ENCODE measurements at regions not wholly inside any gene's neighbourhood (a gene's known extent, or its start where the extent isn't known, plus 50 kb on each side); places are given as distances from the start of the nearest gene placed in this dataset.
A peak's percentile ranks its signal among the peaks of the same experiment; 100 is the strongest.

GRCh38 chr13:44887515-44887914, 101.8 kb downstream of the NUFIP1 start:
- no peaks in the 10 kb centered on the region for H3K9me3 Mint-ChIP-seq
- peaks cover 0 to 4% (median 0%) of the 10 kb centered on the region in 3 donors for H3K27me3 Mint-ChIP-seq (ENCODE audit: low read depth in 3 of 3)
- no peaks in the 10 kb centered on the region for H3K4me1 Mint-ChIP-seq
- DNase-seq, result no peak
- no peak overlapping the region for H3K27ac Mint-ChIP-seq
- H3K36me3 Mint-ChIP-seq, result no peaks in the 10 kb centered on the region
- H3K4me3 Mint-ChIP-seq, result no peak overlapping the region

GRCh38 chr13:44884076-44884729, 105.1 kb downstream of the NUFIP1 start:
- no peaks in the 10 kb centered on the region for H3K4me1 Mint-ChIP-seq
- DNase-seq, result no peak
- no peaks in the 10 kb centered on the region for H3K9me3 Mint-ChIP-seq
- no peaks in the 10 kb centered on the region for H3K36me3 Mint-ChIP-seq
- no peak overlapping the region for H3K4me3 Mint-ChIP-seq
- no peak overlapping the region for H3K27ac Mint-ChIP-seq
- peaks cover 0 to 4% (median 2%) of the 10 kb centered on the region in 3 donors for H3K27me3 Mint-ChIP-seq (ENCODE audit: low read depth in 3 of 3)

DNA sequence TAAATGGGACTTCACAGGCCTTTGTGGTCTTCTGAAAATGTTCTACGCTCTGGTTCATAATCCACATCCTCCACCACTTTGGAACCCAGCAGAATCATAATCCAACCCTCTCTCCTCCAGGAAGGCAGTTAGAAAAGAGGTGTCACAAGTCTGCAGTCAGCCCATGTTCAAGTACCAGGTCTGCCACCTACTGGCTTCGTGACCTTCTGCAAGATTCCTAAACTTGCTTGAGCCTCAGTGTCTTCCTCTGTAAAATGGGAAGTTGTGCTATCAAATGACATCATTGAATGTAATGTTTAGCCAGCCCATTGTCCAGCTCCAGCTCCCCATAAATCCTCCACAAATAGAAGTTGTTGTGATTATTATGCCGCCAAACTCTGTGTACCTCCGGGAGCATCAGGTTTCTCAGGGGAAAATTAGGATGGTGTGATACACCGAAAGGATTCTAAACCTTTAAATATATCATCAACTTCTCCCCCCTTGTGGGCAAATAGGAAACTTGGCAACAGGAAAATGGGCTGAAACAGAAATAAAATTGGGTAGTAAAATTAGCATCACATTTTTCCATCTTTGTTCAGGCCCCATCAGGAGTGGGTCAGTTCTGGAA, 109.7 kb downstream of the NUFIP1 start:
- Mint-ChIP-seq H3K27ac (no peak overlapping the region), H3K27me3 (ENCODE audit: low read depth in 3 of 3) (peaks cover 1 to 8% (median 5%) of the 10 kb centered on the region in 3 donors), H3K4me1 (no peaks in the 10 kb centered on the region), H3K36me3 (no peaks in the 10 kb centered on the region), H3K4me3 (no peak overlapping the region), H3K9me3 (peaks cover 0 to 5% (median 0%) of the 10 kb centered on the region in 6 donors)
- DNase-seq, result no peak

GRCh38 chr13:44876782-44877324, 112.4 kb downstream of the NUFIP1 start:
- H3K36me3 Mint-ChIP-seq, result no peaks in the 10 kb centered on the region
- H3K27me3 Mint-ChIP-seq (ENCODE audit: low read depth in 3 of 3), result peaks cover 1 to 9% (median 7%) of the 10 kb centered on the region in 3 donors
- no peaks in the 10 kb centered on the region for H3K4me1 Mint-ChIP-seq
- H3K4me3 Mint-ChIP-seq, result no peak overlapping the region
- DNase-seq, result no peak
- peaks cover 0 to 5% (median 0%) of the 10 kb centered on the region in 6 donors for H3K9me3 Mint-ChIP-seq
- no peak overlapping the region for H3K27ac Mint-ChIP-seq

GRCh38 chr13:44874886-44875630, 114.2 kb downstream of the NUFIP1 start:
- Mint-ChIP-seq H3K9me3 (peaks cover 0 to 5% (median 0%) of the 10 kb centered on the region in 6 donors), H3K27ac (no peak overlapping the region), H3K36me3 (no peaks in the 10 kb centered on the region), H3K4me1 (no peaks in the 10 kb centered on the region), H3K4me3 (no peak overlapping the region), H3K27me3 (ENCODE audit: low read depth in 3 of 3) (peaks cover 1 to 13% (median 8%) of the 10 kb centered on the region in 3 donors)
- DNase-seq, result no peak

DNA sequence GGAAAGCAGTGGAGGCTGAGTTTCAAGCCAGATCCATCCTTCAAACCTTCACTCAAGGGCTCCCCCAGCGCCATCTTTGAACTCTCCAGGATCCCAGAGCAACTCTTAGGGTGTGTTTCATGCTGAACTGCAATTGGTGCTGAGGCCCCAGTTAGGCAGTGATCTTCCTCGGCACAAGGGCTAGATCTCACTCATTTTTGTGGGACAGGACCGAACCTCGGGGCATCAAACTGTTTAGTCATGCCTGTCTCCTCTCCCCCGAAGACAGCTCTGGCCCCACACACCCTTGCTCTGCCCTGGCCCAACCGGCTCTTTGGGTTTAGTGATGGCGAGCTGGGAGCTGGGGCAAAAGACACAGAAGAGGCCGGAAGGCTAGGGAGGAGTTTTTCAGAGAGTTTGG, 115.1 kb downstream of the NUFIP1 start:
- no peaks in the 10 kb centered on the region for H3K4me1 Mint-ChIP-seq
- DNase-seq, result no peak
- no peak overlapping the region for H3K4me3 Mint-ChIP-seq
- no peak overlapping the region for H3K27ac Mint-ChIP-seq
- H3K9me3 Mint-ChIP-seq, result peaks cover 0 to 5% (median 0%) of the 10 kb centered on the region in 6 donors
- peaks cover 1 to 13% (median 5%) of the 10 kb centered on the region in 3 donors for H3K27me3 Mint-ChIP-seq (ENCODE audit: low read depth in 3 of 3)
- no peaks in the 10 kb centered on the region for H3K36me3 Mint-ChIP-seq

GRCh38 chr13:44873461-44873860, 115.8 kb downstream of the NUFIP1 start:
- H3K4me1 Mint-ChIP-seq, result peaks cover 0 to 5% of the 10 kb centered on the region in 2 donors
- H3K36me3 Mint-ChIP-seq, result no peaks in the 10 kb centered on the region
- H3K4me3 Mint-ChIP-seq, result no peak overlapping the region

DNA sequence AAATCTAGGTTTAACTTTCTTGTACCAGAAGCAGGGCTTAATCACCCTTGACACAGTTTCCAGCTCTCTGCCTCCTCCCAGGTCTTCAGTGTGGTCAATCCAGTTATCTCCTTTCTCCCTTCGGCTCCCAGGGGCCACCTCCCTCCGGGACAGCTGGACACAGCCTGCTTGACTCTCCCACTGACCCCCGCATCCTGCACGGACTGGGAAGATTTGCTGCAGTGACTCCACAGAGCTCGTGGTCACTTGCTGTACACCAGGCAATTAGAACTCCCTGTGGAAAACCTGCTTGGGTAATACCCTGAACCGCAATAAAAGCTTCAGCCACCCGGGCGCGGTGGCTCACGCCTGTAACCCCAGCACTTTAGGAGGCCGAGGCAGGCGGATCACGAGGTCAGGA, 116.5 kb downstream of the NUFIP1 start:
- H3K27me3 Mint-ChIP-seq (ENCODE audit: low read depth in 3 of 3), result peaks cover 0 to 13% (median 1%) of the 10 kb centered on the region in 3 donors
- no peak overlapping the region for H3K27ac Mint-ChIP-seq
- DNase-seq, result no peak
- H3K4me1 Mint-ChIP-seq, result peaks cover 0 to 11% of the 10 kb centered on the region in 2 donors
- H3K36me3 Mint-ChIP-seq, result no peaks in the 10 kb centered on the region
- peaks cover 0 to 5% (median 0%) of the 10 kb centered on the region in 6 donors for H3K9me3 Mint-ChIP-seq
- H3K4me3 Mint-ChIP-seq, result no peak overlapping the region

More at GRCh38 chr13:44873461-44873860, 115.8 kb downstream of the NUFIP1 start:
- DNase-seq, result no peak
- no peak overlapping the region for H3K27ac Mint-ChIP-seq
- H3K27me3 Mint-ChIP-seq (ENCODE audit: low read depth in 3 of 3), result peaks cover 0 to 13% (median 4%) of the 10 kb centered on the region in 3 donors
- H3K9me3 Mint-ChIP-seq, result peaks cover 0 to 5% (median 0%) of the 10 kb centered on the region in 6 donors

DNA sequence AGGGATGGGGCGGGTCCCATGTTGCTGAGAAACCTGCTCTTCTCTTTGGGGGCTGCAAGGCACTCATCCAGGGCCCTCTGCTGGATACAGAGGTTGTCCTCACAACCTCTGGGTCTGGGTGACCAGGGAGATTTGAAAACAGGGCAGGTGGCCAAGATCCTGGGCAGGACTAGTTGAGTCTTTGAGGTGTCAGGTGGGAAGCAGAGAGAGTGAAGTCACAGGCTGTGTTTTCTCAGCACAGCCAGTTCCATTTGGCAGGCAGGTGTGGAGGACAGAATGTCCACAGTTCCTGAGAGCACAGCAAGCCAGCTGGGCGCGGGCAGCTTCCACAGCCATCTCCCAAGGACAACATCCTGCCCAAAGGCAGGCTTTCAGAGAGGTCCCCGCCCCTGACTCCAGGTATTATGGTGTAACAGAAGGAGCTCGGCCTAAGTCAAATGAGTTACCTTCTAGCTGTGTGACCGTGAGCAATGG, 118.8 kb downstream of the NUFIP1 start:
- Mint-ChIP-seq H3K27ac (no peak overlapping the region), H3K4me1 (peaks cover 0 to 11% of the 10 kb centered on the region in 2 donors), H3K4me3 (no peak overlapping the region), H3K27me3 (ENCODE audit: low read depth in 3 of 3) (peaks cover 0 to 11% (median 3%) of the 10 kb centered on the region in 3 donors), H3K9me3 (peaks cover 0 to 3% (median 0%) of the 10 kb centered on the region in 6 donors), H3K36me3 (no peaks in the 10 kb centered on the region)
- DNase-seq, result no peak

- Mint-ChIP-seq H3K4me3 (no peak overlapping the region), H3K27me3 (ENCODE audit: low read depth in 3 of 3) (peaks cover 0 to 10% (median 5%) of the 10 kb centered on the region in 3 donors), H3K27ac (no peak overlapping the region), H3K4me1 (peaks cover 0 to 11% of the 10 kb centered on the region in 2 donors), H3K36me3 (no peaks in the 10 kb centered on the region), H3K9me3 (peaks cover 0 to 3% (median 0%) of the 10 kb centered on the region in 6 donors)
- DNase-seq, result no peak
Observed at GRCh38 chr13:44869167-44869566, 120.1 kb downstream of the NUFIP1 start.

GRCh38 chr13:44868397-44868796, 120.9 kb downstream of the NUFIP1 start:
- peaks cover 0 to 11% of the 10 kb centered on the region in 2 donors for H3K4me1 Mint-ChIP-seq
- H3K27me3 Mint-ChIP-seq (ENCODE audit: low read depth in 3 of 3), result peaks cover 0 to 7% (median 5%) of the 10 kb centered on the region in 3 donors
- no peak overlapping the region for H3K4me3 Mint-ChIP-seq
- peaks cover 0 to 3% (median 0%) of the 10 kb centered on the region in 6 donors for H3K9me3 Mint-ChIP-seq
- peak in 1 of 3 donors; percentile 22 for DNase-seq
- no peak overlapping the region for H3K27ac Mint-ChIP-seq
- no peaks in the 10 kb centered on the region for H3K36me3 Mint-ChIP-seq

- no peak overlapping the region for H3K27ac Mint-ChIP-seq
- H3K4me1 Mint-ChIP-seq, result peaks cover 0 to 11% of the 10 kb centered on the region in 2 donors
- DNase-seq, result no peak
- no peaks in the 10 kb centered on the region for H3K36me3 Mint-ChIP-seq
- peaks cover 0 to 6% (median 5%) of the 10 kb centered on the region in 3 donors for H3K27me3 Mint-ChIP-seq (ENCODE audit: low read depth in 3 of 3)
- H3K4me3 Mint-ChIP-seq, result no peak overlapping the region
- peaks cover 0 to 3% (median 0%) of the 10 kb centered on the region in 6 donors for H3K9me3 Mint-ChIP-seq
Observed at GRCh38 chr13:44867825-44868224, 121.4 kb downstream of the NUFIP1 start.

DNA sequence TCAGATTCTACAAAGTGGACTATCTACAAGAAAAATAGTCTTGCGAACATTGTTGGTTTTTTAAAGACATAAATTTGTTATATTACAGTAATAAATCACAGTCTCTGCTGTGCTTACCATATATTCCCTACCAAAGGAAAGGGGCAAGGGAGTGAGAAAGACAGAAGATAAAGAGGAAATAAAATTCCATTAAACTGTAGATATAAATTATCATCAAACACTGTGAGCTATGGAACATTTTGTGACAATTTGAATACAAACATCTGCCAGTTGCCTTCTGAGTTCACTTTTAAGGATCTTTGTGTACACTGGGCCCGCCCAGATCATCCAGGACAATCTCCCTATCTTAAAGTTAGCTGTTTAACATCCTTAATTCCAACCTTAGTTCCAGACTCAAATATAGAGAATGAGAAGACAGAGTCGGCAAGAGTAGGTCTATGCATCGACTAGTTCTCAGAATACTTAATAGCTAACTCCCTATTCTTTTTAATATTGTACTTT, 122.8 kb downstream of the NUFIP1 start:
- no peaks in the 10 kb centered on the region for H3K36me3 Mint-ChIP-seq
- H3K27ac Mint-ChIP-seq, result no peak overlapping the region
- H3K27me3 Mint-ChIP-seq (ENCODE audit: low read depth in 3 of 3), result peaks cover 0 to 6% (median 5%) of the 10 kb centered on the region in 3 donors
- no peak for DNase-seq
- H3K9me3 Mint-ChIP-seq, result peaks cover 0 to 3% (median 0%) of the 10 kb centered on the region in 6 donors
- peaks cover 0 to 11% of the 10 kb centered on the region in 2 donors for H3K4me1 Mint-ChIP-seq
- H3K4me3 Mint-ChIP-seq, result no peak overlapping the region

All from immature natural killer cell (primary cell).